ENCODE measurements at regions not wholly inside any gene's neighbourhood (a gene's known extent, or its start where the extent isn't known, plus 50 kb on each side); places are given as distances from the start of the nearest gene placed in this dataset.

GRCh38 chr3:4036046-4036445, 236.8 kb downstream of the LRRN1 start:
- DNase-seq (ENCODE audit: extremely low spot score, unreplicated experiment) = no peak
- Mint-ChIP-seq H3K27ac (ENCODE audit: unreplicated experiment) (no peak overlapping the region), H3K9me3 (ENCODE audit: unreplicated experiment) (no peaks in the 10 kb centered on the region), H3K36me3 (ENCODE audit: unreplicated experiment) (no peaks in the 10 kb centered on the region), H3K4me3 (ENCODE audit: unreplicated experiment) (no peak overlapping the region), H3K27me3 (ENCODE audit: unreplicated experiment) (no peaks in the 10 kb centered on the region), H3K4me1 (ENCODE audit: unreplicated experiment) (no peaks in the 10 kb centered on the region)
- TF ChIP-seq CTCF (IDR thresholded peaks at IDR 0.05) = no peak

GRCh38 chr3:4038351-4038750, 239.1 kb downstream of the LRRN1 start:
- Mint-ChIP-seq H3K9me3 (ENCODE audit: unreplicated experiment) (no peaks in the 10 kb centered on the region), H3K27ac (ENCODE audit: unreplicated experiment) (no peak overlapping the region), H3K27me3 (ENCODE audit: unreplicated experiment) (no peaks in the 10 kb centered on the region), H3K4me1 (ENCODE audit: unreplicated experiment) (no peaks in the 10 kb centered on the region), H3K4me3 (ENCODE audit: unreplicated experiment) (no peak overlapping the region), H3K36me3 (ENCODE audit: unreplicated experiment) (no peaks in the 10 kb centered on the region)
- DNase-seq (ENCODE audit: extremely low spot score, unreplicated experiment) = no peak
- TF ChIP-seq CTCF (IDR thresholded peaks at IDR 0.05) = no peak

GRCh38 chr3:4042070-4042469, 242.8 kb downstream of the LRRN1 start:
- no peak for DNase-seq (ENCODE audit: extremely low spot score, unreplicated experiment)
- Mint-ChIP-seq H3K4me1 (ENCODE audit: unreplicated experiment) (no peaks in the 10 kb centered on the region), H3K27me3 (ENCODE audit: unreplicated experiment) (no peaks in the 10 kb centered on the region), H3K4me3 (ENCODE audit: unreplicated experiment) (no peak overlapping the region), H3K9me3 (ENCODE audit: unreplicated experiment) (no peaks in the 10 kb centered on the region), H3K27ac (ENCODE audit: unreplicated experiment) (no peak overlapping the region), H3K36me3 (ENCODE audit: unreplicated experiment) (no peaks in the 10 kb centered on the region)
- TF ChIP-seq CTCF (IDR thresholded peaks at IDR 0.05) = no peak

GRCh38 chr3:4042869-4043268, 243.6 kb downstream of the LRRN1 start:
- no peaks in the 10 kb centered on the region for H3K36me3 Mint-ChIP-seq (ENCODE audit: unreplicated experiment)
- no peak overlapping the region for H3K27ac Mint-ChIP-seq (ENCODE audit: unreplicated experiment)
- no peaks in the 10 kb centered on the region for H3K27me3 Mint-ChIP-seq (ENCODE audit: unreplicated experiment)
- no peaks in the 10 kb centered on the region for H3K4me1 Mint-ChIP-seq (ENCODE audit: unreplicated experiment)
- no peak for DNase-seq (ENCODE audit: extremely low spot score, unreplicated experiment)
- no peak overlapping the region for H3K4me3 Mint-ChIP-seq (ENCODE audit: unreplicated experiment)
- H3K9me3 Mint-ChIP-seq (ENCODE audit: unreplicated experiment) = no peaks in the 10 kb centered on the region
- TF ChIP-seq CTCF (IDR thresholded peaks at IDR 0.05) = no peak

- Mint-ChIP-seq H3K4me3 (ENCODE audit: unreplicated experiment) (no peak overlapping the region), H3K27ac (ENCODE audit: unreplicated experiment) (no peak overlapping the region), H3K27me3 (ENCODE audit: unreplicated experiment) (no peaks in the 10 kb centered on the region), H3K9me3 (ENCODE audit: unreplicated experiment) (no peaks in the 10 kb centered on the region), H3K36me3 (ENCODE audit: unreplicated experiment) (no peaks in the 10 kb centered on the region), H3K4me1 (ENCODE audit: unreplicated experiment) (no peaks in the 10 kb centered on the region)
- no peak for TF ChIP-seq CTCF (IDR thresholded peaks at IDR 0.05)
- no peak for DNase-seq (ENCODE audit: extremely low spot score, unreplicated experiment)
Observed at GRCh38 chr3:4043867-4044575, 244.8 kb downstream of the LRRN1 start.
